HepG2 (cell line): ENCODE measurements at regions not wholly inside any gene's neighbourhood (a gene's known extent, or its start where the extent isn't known, plus 50 kb on each side); places are given as distances from the start of the nearest gene placed in this dataset.

ENCODE experiments used
- KLF13 ChIP-seq: sonication (generic); formaldehyde crosslinking; IDR thresholded peaks from 2 replicates; pipeline ENCODE4 v1.4.0; 2020; ENCODE audit warnings: mild to moderate bottlenecking, missing genetic modification reagents
- KLF16 ChIP-seq, 2 experiments: sonication (generic) in 1 of 2; formaldehyde crosslinking in 1 of 2; IDR thresholded peaks; 2 replicates each; pipeline versions ENCODE4 v1.6.1 to v1.8.0; 2016 to 2023; ENCODE audit warnings: missing genetic modification reagents in 2 of 2, missing compliant biosample characterization in 1 of 2
- TCF7 ChIP-seq: sonication (generic); IDR thresholded peaks from 2 replicates; pipeline ENCODE4 v1.6.1; 2016; ENCODE audit warnings: antibody characterized with exemption, low read depth
- ZNF549 ChIP-seq: sonication (generic); formaldehyde crosslinking; IDR thresholded peaks from 2 replicates; pipeline ENCODE4 v1.5.0; 2020; ENCODE audit warnings: missing genetic modification reagents
- TF ChIP-seq, protein P1 (sequence below): sonication (generic); formaldehyde crosslinking; IDR thresholded peaks from 2 replicates; pipeline ENCODE4 v1.5.0; 2020; ENCODE audit warnings: mild to moderate bottlenecking, missing genetic modification reagents, moderate library complexity
- TF ChIP-seq, protein P2 (sequence below): IDR thresholded peaks from 2 replicates; pipeline ENCODE4 v1.6.1; 2016; ENCODE audit warnings: low read depth, borderline replicate concordance

DNA sequence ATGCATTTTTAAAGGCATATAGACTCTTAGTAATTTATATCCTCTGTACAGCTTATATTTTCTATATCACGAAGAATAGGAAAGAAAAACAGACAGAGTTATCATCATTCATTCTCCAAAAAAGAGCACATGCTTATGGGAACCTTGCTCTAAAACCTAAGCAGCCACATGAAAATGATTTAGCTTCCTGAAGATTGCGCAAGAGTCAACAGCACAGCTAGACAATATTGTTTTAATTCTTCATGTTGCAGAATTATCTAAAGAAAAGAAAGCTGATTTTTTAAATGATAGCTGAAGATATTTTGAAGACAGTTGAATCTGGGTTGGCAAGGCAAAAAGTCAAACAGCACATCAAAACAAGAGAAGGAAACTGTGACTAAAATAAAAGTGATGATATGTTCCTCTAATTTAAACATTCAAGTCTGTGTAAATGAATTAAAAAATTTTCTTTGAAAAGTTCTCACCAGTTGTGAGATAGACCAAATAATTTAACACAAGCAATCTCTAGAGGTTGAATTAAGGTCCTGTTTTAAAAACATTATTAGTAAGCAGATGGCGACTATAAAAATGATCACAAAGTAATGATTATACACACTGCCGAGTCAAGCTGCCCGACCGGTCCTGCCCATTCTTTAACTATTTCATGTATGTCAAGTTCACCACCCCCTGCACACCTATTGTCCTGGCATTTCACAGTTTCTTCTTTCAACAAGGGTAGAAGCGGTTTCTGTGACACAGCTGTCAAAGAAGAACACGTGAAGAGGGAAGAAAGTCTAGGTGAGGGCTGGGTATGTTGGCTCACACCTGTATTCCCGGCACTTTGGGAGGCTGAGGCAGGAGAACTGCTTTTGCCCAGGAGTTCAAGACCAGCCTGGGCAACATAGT, 74.2 kb upstream of the BHLHE40 start:
- TF ChIP-seq KLF16 (CRISPR knock-in tag; IDR thresholded peaks at IDR 0.05) (no peak), ZNF549 (CRISPR knock-in tag) (no peak), TCF7 (no peak), KLF13 (no peak)
- TF ChIP-seq, protein P1, sequence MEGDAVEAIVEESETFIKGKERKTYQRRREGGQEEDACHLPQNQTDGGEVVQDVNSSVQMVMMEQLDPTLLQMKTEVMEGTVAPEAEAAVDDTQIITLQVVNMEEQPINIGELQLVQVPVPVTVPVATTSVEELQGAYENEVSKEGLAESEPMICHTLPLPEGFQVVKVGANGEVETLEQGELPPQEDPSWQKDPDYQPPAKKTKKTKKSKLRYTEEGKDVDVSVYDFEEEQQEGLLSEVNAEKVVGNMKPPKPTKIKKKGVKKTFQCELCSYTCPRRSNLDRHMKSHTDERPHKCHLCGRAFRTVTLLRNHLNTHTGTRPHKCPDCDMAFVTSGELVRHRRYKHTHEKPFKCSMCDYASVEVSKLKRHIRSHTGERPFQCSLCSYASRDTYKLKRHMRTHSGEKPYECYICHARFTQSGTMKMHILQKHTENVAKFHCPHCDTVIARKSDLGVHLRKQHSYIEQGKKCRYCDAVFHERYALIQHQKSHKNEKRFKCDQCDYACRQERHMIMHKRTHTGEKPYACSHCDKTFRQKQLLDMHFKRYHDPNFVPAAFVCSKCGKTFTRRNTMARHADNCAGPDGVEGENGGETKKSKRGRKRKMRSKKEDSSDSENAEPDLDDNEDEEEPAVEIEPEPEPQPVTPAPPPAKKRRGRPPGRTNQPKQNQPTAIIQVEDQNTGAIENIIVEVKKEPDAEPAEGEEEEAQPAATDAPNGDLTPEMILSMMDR, result no peak
- TF ChIP-seq, protein P2, sequence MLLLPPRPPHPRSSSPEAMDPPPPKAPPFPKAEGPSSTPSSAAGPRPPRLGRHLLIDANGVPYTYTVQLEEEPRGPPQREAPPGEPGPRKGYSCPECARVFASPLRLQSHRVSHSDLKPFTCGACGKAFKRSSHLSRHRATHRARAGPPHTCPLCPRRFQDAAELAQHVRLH (CRISPR knock-in tag), result no peak
